HG03103 (cell line): ENCODE measurements at regions not wholly inside any gene's neighbourhood (a gene's known extent, or its start where the extent isn't known, plus 50 kb on each side); places are given as distances from the start of the nearest gene placed in this dataset.

Source experiments
- ATAC-seq: cut with Tn5 transposase; IDR thresholded peaks from one replicate; pipeline ENCODE4 v1.9.1; 2021; ENCODE audit warnings: low read depth; ENCODE audit not compliant: unreplicated experiment

- ATAC-seq, result no peak
Measured at GRCh38 chr14:48937541-48938195, 648.5 kb downstream of the RPS29 start.

DNA sequence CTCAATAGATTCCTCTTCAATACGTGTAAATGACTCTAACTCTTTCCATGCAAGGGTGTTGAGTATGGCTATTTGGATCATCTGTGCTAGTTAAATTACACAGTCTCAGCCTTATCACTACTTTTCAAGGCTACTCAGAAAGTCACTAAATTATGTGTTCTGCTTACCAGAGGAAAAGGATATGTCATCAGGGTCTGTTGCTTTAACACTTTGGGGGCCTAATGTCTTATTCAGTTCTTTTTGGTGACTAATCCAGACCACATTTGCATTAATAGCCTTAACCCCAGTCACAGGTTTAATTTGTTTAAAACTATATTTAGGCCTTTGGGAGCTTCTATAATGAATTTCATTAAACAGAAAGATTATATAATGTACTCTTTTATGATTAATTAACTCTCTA lies 649.3 kb downstream of the RPS29 start:
- ATAC-seq, result no peak

GRCh38 chr14:48936362-48936761 lies 649.8 kb downstream of the RPS29 start:
- no peak for ATAC-seq

DNA sequence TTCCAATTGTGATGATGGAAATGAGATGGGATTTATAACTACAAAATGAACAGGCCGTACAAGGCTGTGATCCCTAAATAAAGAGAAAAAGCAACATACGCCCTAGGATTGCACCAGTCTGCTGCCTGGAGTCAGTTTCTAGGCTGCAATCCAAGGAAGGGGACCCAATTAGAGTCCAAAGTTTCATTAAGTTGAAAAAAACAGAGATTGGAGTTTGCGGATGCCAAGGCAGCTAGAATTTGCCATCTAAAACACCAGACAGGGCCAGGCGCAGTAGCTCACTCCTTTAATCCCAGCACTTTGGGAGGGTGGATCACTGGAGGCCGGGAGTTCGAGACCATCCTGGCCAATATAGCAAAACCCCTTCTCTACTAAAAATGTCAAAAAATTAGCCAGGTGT lies 661.0 kb downstream of the RPS29 start:
- no peak for ATAC-seq

DNA sequence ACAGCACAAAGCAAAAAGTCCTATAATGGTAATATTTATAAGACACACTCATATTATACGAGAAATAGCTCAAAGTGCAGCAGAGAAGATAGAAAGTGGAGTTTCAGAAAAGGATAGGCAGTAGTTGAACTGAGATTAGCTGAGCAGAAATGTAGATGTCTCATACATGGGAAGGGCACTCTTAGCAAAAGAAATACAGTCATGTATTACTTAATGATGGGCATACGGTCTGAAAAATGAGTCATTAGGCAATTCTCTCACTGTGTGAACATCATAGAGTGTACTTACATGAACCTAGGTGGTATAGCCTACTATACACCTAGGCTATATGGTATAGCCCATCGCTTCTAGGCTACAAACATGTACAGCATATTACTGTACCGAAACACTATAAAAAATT lies 671.3 kb downstream of the RPS29 start:
- ATAC-seq, result no peak

DNA sequence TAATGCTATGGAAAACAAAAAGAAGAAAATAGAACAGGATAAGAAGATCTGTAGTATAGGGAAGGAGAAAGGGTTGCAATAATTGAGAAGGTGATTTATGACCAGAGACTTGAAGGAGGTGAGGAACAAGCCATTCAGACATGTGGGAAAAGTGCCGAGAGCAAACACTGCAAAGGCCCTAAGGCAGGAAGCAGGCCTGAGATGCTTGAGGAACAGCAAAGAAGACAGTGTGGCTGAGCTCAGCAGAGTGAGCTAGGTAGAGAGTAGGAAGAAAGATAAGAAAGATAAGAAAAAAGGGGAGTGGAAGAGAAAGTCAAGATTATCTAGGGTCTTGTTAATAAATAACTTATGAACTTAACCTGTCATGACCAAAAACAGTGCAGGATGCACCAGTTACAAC lies 671.8 kb downstream of the RPS29 start:
- no peak for ATAC-seq

DNA sequence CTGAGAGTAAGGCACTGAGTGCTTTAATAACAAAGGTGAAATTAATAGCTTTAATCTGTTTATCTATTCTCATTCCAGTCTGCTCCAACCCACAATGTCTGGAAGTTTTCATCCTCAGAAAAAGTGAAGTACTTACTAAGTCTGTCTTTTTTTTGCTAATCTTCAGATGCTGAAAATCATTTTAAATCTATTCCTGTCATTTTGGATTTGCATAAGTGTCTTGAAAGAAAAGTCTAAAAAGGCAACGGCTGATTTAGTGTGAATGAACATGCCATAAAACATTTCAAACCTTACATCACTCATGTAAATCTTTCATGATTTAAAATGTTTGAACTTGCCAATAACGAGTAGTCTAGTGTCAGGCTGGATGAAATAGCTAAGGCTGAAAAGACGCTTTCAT lies 685.6 kb downstream of the RPS29 start:
- ATAC-seq, result no peak

DNA sequence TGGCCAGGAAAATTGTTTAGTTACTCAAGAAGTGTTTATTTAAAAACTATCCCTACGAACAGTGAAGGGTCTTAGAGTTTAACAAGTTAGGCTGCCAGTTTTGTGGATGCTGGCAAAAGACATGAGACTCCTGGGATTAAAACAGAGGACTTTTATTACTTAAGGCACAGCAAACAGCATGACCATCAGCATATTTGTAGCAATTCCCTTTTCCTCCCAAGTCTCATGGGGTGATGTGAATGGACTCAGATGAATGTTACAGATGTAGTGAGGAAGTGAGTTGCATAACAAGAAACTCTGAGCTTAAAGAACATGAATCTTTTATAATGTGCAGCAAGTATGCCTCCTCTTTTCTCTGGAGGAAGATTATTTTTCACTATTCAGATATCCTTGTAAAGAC lies 695.8 kb downstream of the RPS29 start:
- no peak for ATAC-seq

- no peak for ATAC-seq
Measured at GRCh38 chr14:48876806-48877340, 709.3 kb downstream of the RPS29 start.

GRCh38 chr14:48874711-48875110 lies 711.5 kb downstream of the RPS29 start:
- ATAC-seq, result no peak

GRCh38 chr14:48857366-48857765 lies 728.8 kb downstream of the RPS29 start:
- no peak for ATAC-seq

DNA sequence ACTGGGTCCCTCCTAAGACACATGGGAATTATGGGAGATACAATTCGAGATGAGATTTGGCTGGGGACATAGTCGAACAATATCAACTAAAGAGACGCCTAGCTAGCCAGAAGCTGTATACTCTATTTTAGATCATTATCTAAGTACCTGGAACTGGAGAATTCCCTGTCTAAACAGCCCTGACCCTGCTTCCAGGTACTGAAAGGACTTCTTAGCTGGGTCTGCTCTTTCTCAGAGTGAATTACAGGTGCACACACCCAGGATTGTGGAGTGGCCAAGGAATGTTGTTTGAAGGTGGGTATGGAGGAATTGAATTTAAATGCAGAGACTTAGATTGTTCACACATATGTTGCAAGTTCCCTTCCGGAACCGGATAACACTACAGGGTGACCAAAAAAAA lies 733.0 kb downstream of the RPS29 start:
- no peak for ATAC-seq

- no peak for ATAC-seq
Measured at GRCh38 chr14:48849741-48850322, 736.3 kb downstream of the RPS29 start.

DNA sequence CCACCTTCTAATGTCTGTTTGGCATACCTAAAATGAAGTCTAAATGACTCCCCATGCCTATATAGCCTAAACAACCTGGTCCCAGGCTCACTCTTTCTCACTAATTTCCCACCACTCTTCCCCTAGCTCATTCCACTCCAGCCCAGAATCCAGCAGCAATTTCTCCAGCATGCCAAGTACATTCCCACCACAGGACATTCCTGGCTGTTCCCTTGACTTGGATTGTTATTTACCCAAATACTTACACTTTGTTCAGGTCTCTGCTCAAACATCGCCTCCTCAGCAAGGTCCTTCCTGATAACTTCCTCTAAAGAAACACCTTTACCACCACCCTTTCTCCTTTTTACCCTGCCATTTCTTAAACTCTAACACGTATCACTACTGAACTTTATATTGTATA lies 743.4 kb downstream of the RPS29 start:
- ATAC-seq, result no peak

DNA sequence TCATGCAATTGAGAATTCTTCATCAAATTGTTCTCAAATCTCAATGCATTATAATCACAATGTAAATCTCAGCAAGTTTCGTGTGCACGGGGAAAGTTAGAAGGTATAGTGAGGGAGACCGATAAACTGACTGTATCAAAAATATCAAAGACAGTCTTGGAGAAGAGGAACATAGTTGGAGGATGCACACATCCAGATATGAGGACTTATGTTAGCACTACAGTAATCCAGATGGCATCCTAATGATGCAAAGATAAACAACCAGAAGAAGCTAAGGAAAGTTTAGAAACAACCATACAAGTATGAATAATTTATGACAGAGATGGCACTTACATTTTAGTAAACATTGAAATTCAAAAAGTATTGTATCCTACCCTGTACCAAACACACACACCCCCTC lies 760.1 kb downstream of the RPS29 start:
- ATAC-seq, result no peak

GRCh38 chr14:48814562-48814961 lies 771.6 kb downstream of the RPS29 start:
- ATAC-seq, result no peak

DNA sequence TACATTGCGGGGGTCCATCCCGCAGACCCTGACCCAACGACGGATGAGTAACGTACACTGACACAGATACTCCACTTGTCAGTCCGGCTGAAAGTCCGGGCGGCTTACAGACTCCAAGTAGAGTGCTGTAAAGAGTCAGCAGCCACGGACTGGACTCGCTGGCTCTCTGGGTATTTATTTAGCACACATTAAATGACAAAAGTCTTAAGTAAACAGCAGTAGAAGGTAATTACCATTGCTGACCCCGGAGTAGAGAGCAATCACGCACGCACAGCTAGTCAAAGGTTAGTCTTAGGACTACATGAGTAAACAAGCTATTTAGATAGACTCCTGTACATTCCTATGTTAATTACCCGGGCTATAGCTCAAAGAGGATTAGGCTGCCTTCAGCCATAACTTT lies 780.9 kb downstream of the RPS29 start:
- no peak for ATAC-seq

GRCh38 chr14:48792376-48793024 lies 793.7 kb downstream of the RPS29 start:
- ATAC-seq, result no peak

DNA sequence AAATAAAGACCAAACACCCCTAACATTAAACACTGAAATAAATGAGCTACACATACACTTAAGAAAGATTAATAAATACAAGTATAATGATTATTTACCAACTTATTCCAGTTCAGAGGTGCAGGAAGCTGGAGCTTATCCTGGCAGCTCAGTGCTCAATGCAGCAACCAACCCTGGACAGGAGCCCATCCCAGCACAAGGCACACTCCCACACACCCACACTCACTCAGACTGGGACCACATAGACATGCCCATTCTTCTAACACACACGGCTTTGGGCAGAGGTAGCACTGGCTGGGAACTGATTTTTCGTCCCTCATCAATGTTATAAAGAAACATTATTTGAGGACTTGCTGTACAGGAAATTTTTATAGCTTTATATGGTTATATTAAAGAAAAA lies 797.4 kb downstream of the RPS29 start:
- no peak for ATAC-seq

GRCh38 chr14:48786498-48786897 lies 799.7 kb downstream of the RPS29 start:
- ATAC-seq, result no peak

GRCh38 chr14:48771717-48772116 lies 814.5 kb downstream of the RPS29 start:
- ATAC-seq, result no peak

DNA sequence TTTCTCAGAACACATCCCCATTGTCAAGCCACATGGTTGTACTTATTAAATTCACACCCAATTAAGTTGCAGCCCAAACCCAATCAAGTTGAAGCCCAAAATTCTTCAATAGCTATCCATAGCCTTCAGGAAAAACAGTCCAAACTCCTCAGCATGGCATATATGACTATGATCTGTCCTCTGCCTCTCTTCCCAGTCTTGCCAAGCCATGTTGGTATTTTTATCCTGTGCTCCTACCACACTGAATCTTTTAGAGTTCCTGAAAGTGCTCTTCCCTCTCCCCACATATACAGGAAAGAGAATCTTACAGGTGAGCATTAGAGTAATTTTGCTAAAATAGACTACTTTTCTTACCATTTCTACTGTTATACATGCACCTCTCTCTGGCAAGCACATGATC lies 834.9 kb downstream of the RPS29 start:
- ATAC-seq, result no peak
